Activated CD4-positive, alpha-beta memory T cell treated with anti-CD3 and anti-CD28 coated beads for 36 hours (primary cell): ENCODE measurements at regions not wholly inside any gene's neighbourhood (a gene's known extent, or its start where the extent isn't known, plus 50 kb on each side); places are given as distances from the start of the nearest gene placed in this dataset.

ENCODE experiments used
- CTCF ChIA-PET: fragments of 350-600 bp; sonication (Branson Sonifier 250); formaldehyde crosslinking; loops from one replicate; lab custom pipeline; 2021; ENCODE audit warnings: antibody characterized with exemption, inconsistent platforms; lab: Charles Lee
- POLR2A ChIA-PET: fragments of 350-600 bp; sonication (Branson Sonifier 250); formaldehyde crosslinking; loops from one replicate; lab custom pipeline; 2021; ENCODE audit warnings: antibody characterized with exemption; lab: Charles Lee
- DNase-seq: peaks from one replicate; pipeline ENCODE4 v3.0.0-alpha.2; 2020
- H3K27ac Mint-ChIP-seq: one replicate; pipeline ENCODE4 v1.8.0; 2021; ENCODE audit warnings: mixed read lengths
- H3K27me3 Mint-ChIP-seq: one replicate; pipeline ENCODE4 v1.8.0; 2021; ENCODE audit warnings: mixed read lengths
- H3K36me3 Mint-ChIP-seq: one replicate; pipeline ENCODE4 v1.8.0; 2021; ENCODE audit warnings: mixed read lengths
- H3K4me1 Mint-ChIP-seq: one replicate; pipeline ENCODE4 v1.8.0; 2021; ENCODE audit warnings: low read depth, mixed read lengths
- H3K4me3 Mint-ChIP-seq: one replicate; pipeline ENCODE4 v1.8.0; 2021; ENCODE audit warnings: mild to moderate bottlenecking, mixed read lengths
- H3K9me3 Mint-ChIP-seq: one replicate; pipeline ENCODE4 v1.8.0; 2021; ENCODE audit warnings: mixed read lengths
- intact Hi-C: fragments of 100-400 bp; cut with micrococcal nuclease; formaldehyde crosslinking; loops from one replicate; pipeline ENCODE4 v1.15.1; 2023

GRCh38 chr4:152011469-152011868, 250.7 kb upstream of the GATB start:
- H3K36me3 Mint-ChIP-seq = no peaks in the 10 kb centered on the region
- no peaks in the 10 kb centered on the region for H3K27me3 Mint-ChIP-seq
- peaks cover 41% of the 10 kb centered on the region for H3K4me1 Mint-ChIP-seq
- H3K9me3 Mint-ChIP-seq = peaks cover 3% of the 10 kb centered on the region
- ChIA-PET CTCF (no interaction called here), POLR2A (no interaction called here)
- no peak for DNase-seq
- intact Hi-C loops = no loop called here
- no peak overlapping the region for H3K27ac Mint-ChIP-seq
- no peak overlapping the region for H3K4me3 Mint-ChIP-seq

DNA sequence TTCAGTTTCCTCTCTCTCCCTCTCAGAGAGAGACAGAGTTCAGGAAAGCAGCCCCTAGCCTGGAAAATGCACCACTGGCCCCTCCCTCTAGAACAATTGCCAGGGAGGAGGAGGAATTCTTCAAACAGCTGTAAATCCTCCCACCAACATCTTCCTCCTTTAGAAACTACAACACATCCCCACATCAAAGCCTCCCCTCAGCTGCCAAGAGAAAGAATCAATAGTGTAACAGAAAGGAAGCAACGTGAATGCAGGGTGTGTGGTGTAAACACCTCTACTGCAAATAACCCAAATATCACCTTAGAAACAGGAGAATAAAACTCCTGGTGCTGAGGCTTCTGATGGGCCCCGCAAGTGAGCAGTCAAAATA, 249.9 kb upstream of the GATB start:
- CTCF ChIA-PET = no interaction called here
- H3K36me3 Mint-ChIP-seq = no peaks in the 10 kb centered on the region
- POLR2A ChIA-PET = no interaction called here
- H3K27ac Mint-ChIP-seq = no peak overlapping the region
- peaks cover 3% of the 10 kb centered on the region for H3K9me3 Mint-ChIP-seq
- no peak overlapping the region for H3K4me3 Mint-ChIP-seq
- no peak for DNase-seq
- no peaks in the 10 kb centered on the region for H3K27me3 Mint-ChIP-seq
- H3K4me1 Mint-ChIP-seq = peaks cover 41% of the 10 kb centered on the region
- intact Hi-C loops = no loop called here

DNA sequence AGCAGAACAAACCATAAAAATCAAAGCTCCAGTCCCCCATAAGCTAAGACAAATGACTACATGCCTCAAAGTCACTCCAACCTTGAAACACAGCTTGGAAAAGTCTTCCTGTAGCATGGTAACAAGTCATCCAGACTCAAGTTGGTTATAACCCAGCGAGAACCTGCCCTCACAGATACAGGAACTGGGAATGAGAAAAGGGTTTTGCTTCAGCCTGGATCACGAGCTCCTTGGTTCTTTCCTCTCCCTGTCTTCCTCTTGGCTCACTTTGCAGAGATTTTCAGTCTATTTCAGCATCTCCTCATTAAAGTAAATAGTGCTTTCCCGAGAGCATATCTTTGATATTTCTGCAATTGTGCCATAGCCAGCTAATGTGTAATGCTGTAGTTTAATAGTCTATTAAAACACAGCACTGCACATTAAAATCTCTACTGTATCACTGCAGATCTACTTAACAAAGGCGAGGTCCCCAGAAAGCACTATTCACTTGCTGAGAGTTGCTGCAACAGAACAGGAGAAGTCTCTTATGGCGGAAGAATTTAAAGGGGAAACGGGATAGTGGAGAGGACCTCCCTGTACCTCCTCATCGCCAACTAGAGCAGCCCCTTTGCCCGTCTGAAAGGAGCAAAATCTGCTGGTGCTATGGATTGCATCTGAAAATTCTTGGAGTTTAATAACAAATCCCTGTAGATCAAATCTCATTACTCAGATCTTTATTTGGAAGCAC, 249.3 kb upstream of the GATB start:
- no peak overlapping the region for H3K4me3 Mint-ChIP-seq
- no peak for DNase-seq
- H3K27me3 Mint-ChIP-seq = no peaks in the 10 kb centered on the region
- no peaks in the 10 kb centered on the region for H3K36me3 Mint-ChIP-seq
- ChIA-PET POLR2A (no interaction called here), CTCF (no interaction called here)
- H3K27ac Mint-ChIP-seq = no peak overlapping the region
- peaks cover 3% of the 10 kb centered on the region for H3K9me3 Mint-ChIP-seq
- intact Hi-C loops = no loop called here
- peaks cover 41% of the 10 kb centered on the region for H3K4me1 Mint-ChIP-seq

- Mint-ChIP-seq H3K36me3 (no peaks in the 10 kb centered on the region), H3K27ac (no peak overlapping the region), H3K4me1 (peaks cover 33% of the 10 kb centered on the region), H3K4me3 (no peak overlapping the region), H3K27me3 (no peaks in the 10 kb centered on the region), H3K9me3 (peaks cover 3% of the 10 kb centered on the region)
- intact Hi-C loops = no loop called here
- CTCF ChIA-PET = no interaction called here
- no peak for DNase-seq
- POLR2A ChIA-PET = no interaction called here
These were observed 248.3 kb upstream of the GATB start for GRCh38 chr4:152009031-152009670.

DNA sequence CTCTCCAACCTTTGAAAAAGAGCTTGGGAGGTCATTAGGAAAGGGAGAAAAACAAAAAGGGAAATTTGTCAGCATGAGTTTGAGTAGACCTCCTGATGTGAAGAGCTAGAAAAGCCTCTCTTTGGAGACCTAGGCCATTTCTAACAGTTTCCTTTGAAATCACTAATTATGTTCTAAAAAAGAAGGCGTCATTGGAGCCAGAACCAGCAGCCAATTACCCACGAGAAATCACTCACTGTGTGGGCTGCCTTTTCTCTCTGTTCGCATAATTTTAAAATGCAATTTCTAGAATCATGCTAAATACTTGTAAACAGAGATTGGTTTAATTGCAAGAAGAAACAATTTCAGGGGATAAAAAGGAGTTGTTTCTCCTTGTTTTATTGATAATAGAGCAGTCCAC, 246.3 kb upstream of the GATB start:
- H3K4me3 Mint-ChIP-seq = no peak overlapping the region
- POLR2A ChIA-PET = no interaction called here
- H3K9me3 Mint-ChIP-seq = no peaks in the 10 kb centered on the region
- H3K36me3 Mint-ChIP-seq = no peaks in the 10 kb centered on the region
- no peak overlapping the region for H3K27ac Mint-ChIP-seq
- CTCF ChIA-PET = interaction anchor here (0.9 kb wide), 1 partner anchor 39 kb away, joined by 4 read pairs; no protein-coding TSS in a partner anchor
- peaks cover 34% of the 10 kb centered on the region for H3K4me1 Mint-ChIP-seq
- no peaks in the 10 kb centered on the region for H3K27me3 Mint-ChIP-seq
- intact Hi-C loops = no loop called here
- no peak for DNase-seq

- ChIA-PET CTCF (no interaction called here), POLR2A (no interaction called here)
- intact Hi-C loops = no loop called here
- H3K27ac Mint-ChIP-seq = no peak overlapping the region
- peaks cover 11% of the 10 kb centered on the region for H3K4me1 Mint-ChIP-seq
- no peaks in the 10 kb centered on the region for H3K9me3 Mint-ChIP-seq
- no peak overlapping the region for H3K4me3 Mint-ChIP-seq
- H3K36me3 Mint-ChIP-seq = no peaks in the 10 kb centered on the region
- no peak for DNase-seq
- no peaks in the 10 kb centered on the region for H3K27me3 Mint-ChIP-seq
These were observed 244.0 kb upstream of the GATB start for GRCh38 chr4:152004801-152005200.

GRCh38 chr4:152000518-152000917, 239.7 kb upstream of the GATB start:
- Mint-ChIP-seq H3K4me3 (no peak overlapping the region), H3K27ac (no peak overlapping the region), H3K36me3 (no peaks in the 10 kb centered on the region), H3K9me3 (no peaks in the 10 kb centered on the region), H3K27me3 (no peaks in the 10 kb centered on the region), H3K4me1 (peaks cover 14% of the 10 kb centered on the region)
- ChIA-PET POLR2A (interaction anchor here (0.9 kb wide), 1 partner anchor 11 kb away, joined by 3 read pairs; no protein-coding TSS in a partner anchor), CTCF (no interaction called here)
- no peak for DNase-seq
- intact Hi-C loops = no loop called here

DNA sequence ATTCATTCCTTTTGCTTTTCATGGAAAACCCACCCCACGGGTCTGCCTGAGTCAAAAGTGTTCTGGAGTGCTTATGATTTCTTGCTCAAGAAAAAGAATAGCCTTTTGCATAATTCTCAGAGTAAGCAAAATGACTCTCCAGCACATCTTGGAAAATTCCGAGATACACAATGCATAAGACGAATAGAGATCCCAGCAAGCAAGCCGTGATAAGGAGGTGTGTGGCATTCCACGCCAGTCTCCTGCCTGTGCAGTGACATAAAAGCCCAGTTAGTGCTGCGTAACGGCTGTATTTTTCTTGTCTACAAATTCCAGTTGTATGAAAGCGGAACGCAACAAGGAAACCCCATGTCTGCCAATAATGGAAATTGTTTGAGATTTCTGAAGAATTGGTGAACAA, 237.9 kb upstream of the GATB start:
- ChIA-PET CTCF (no interaction called here), POLR2A (no interaction called here)
- Mint-ChIP-seq H3K27ac (no peak overlapping the region), H3K4me1 (peaks cover 21% of the 10 kb centered on the region), H3K9me3 (peaks cover 8% of the 10 kb centered on the region), H3K36me3 (no peaks in the 10 kb centered on the region), H3K27me3 (no peaks in the 10 kb centered on the region), H3K4me3 (no peak overlapping the region)
- intact Hi-C loops = no loop called here
- DNase-seq = no peak

DNA sequence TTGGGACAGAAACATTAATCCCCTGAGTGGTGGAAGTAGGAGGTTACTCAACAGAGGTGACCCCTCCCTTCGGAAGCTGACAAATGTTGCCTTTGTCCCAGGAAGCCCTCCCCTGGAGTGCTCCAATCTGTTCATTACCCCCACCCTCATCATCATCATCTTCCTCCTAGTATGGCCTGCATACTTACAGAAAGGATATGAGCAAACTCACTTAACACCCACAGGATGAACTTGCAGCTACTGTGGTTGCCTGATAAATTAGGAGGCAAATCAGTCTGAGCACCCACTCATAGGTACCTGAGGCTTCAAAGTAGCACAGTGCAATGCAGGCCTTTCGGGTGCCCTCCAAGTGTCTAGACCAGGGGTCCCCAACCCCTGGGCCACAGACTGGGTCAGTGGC, 236.7 kb upstream of the GATB start:
- CTCF ChIA-PET = no interaction called here
- H3K4me1 Mint-ChIP-seq = peaks cover 24% of the 10 kb centered on the region
- H3K36me3 Mint-ChIP-seq = no peaks in the 10 kb centered on the region
- H3K27me3 Mint-ChIP-seq = no peaks in the 10 kb centered on the region
- H3K27ac Mint-ChIP-seq = no peak overlapping the region
- H3K9me3 Mint-ChIP-seq = peaks cover 11% of the 10 kb centered on the region
- no peak overlapping the region for H3K4me3 Mint-ChIP-seq
- POLR2A ChIA-PET = no interaction called here
- intact Hi-C loops = no loop called here
- no peak for DNase-seq

DNA sequence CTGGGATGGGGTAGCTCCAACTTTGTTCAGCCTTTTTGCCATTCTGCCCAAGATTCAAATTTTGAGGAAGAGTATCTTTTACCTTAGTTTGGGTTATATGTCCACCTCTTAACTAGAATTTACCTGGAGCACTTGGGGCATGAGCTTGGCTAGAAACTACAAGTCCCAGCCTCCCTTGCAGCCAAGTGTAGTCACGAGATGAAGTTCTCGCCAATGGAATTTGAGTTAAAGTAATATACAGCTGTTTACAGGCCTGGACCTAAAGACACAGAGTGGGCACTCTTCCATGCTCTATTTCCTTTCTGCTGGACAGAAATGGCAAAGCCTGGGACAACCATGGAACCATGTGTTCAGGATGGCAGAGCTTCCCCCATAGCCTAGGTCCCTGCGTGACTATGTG, 233.6 kb upstream of the GATB start:
- Mint-ChIP-seq H3K36me3 (no peaks in the 10 kb centered on the region), H3K9me3 (peaks cover 11% of the 10 kb centered on the region), H3K27ac (no peak overlapping the region), H3K4me3 (no peak overlapping the region), H3K27me3 (no peaks in the 10 kb centered on the region), H3K4me1 (peaks cover 55% of the 10 kb centered on the region)
- ChIA-PET POLR2A (no interaction called here), CTCF (no interaction called here)
- intact Hi-C loops = no loop called here
- no peak for DNase-seq

DNA sequence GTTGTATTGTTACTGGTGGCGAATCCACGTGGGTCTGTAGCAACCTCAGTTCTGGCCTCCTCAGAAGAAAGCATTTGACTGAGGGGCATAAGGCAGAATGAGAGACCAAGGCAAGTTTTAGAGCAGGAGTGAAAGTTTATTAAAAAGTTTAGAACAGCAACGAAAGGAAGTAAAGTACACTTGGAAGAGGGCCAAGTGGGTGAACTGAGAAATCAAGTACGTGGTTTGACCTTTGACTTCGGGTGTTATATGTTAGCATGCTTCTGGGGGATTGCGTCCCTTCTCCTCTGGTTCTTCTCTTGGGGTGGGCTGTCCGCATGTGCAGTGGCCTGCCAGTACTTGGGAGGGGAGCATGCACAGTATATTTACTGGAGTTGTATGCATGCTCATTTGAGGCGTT, 232.7 kb upstream of the GATB start:
- intact Hi-C loops = no loop called here
- ChIA-PET CTCF (no interaction called here), POLR2A (no interaction called here)
- peaks cover 60% of the 10 kb centered on the region for H3K4me1 Mint-ChIP-seq
- H3K4me3 Mint-ChIP-seq = no peak overlapping the region
- H3K9me3 Mint-ChIP-seq = peaks cover 11% of the 10 kb centered on the region
- no peaks in the 10 kb centered on the region for H3K36me3 Mint-ChIP-seq
- DNase-seq = no peak
- H3K27ac Mint-ChIP-seq = no peak overlapping the region
- no peaks in the 10 kb centered on the region for H3K27me3 Mint-ChIP-seq

DNA sequence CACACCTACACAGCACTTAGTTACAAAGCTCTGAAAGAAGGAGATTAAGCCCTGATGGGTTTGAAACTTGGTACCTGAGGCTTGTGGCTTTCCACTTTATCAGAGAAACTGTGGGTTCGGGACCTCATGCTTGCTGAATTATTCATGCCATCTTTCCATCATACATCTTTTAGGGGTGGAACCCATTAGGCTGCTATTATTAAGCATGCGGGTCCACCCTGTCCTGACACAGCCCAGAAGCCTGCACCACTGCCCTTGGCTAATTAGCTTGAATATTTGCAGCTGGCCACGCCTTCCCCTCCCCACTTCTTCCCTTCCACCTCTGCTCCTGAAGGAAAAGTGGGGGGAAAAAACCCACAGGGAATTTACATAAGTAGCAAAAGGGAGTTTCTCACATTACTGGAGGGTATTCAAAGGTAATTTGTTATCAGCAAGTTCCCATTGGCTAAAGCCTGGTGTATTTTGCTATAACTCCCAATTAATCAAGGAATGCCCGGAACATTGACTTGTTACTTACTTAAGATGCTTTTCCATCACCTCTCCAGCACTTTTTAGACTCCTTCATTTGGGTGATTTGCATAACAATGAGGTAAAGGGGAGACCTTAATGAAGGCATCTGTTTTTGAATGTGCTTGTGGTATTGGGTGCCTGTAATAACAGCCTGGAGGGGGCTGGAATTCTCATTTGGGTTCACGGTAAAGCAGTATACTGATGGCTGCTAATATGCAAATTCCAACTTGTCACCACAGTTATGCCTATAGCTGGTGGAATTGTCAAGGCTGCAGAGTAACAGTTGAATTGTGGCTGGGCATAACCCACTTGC, 231.7 kb upstream of the GATB start:
- Mint-ChIP-seq H3K27me3 (no peaks in the 10 kb centered on the region), H3K9me3 (peaks cover 11% of the 10 kb centered on the region), H3K4me3 (no peak overlapping the region), H3K4me1 (peaks cover 60% of the 10 kb centered on the region), H3K27ac (no peak overlapping the region), H3K36me3 (no peaks in the 10 kb centered on the region)
- POLR2A ChIA-PET = no interaction called here
- CTCF ChIA-PET = no interaction called here
- intact Hi-C loops = no loop called here
- DNase-seq = no peak
